Activated B cell treated with CpG ODN at 0.5 μM for 24 hours (primary cell): ENCODE measurements at regions not wholly inside any gene's neighbourhood (a gene's known extent, or its start where the extent isn't known, plus 50 kb on each side); places are given as distances from the start of the nearest gene placed in this dataset.

Experiments used
- ATAC-seq: fragments of 200-7000 bp; cut with Tn5 transposase; one replicate; pipeline ENCODE4 v1.10.0; 2021; ENCODE audit warnings: low read depth, mild to moderate bottlenecking, moderate library complexity
- CTCF ChIA-PET: fragments of 350-600 bp; sonication (Branson Sonifier 250); formaldehyde crosslinking; loops from one replicate; lab custom pipeline; 2021; ENCODE audit warnings: antibody characterized with exemption; lab: Charles Lee
- POLR2A ChIA-PET: fragments of 350-600 bp; sonication (Branson Sonifier 250); formaldehyde crosslinking; loops from one replicate; lab custom pipeline; 2021; ENCODE audit warnings: antibody characterized with exemption; lab: Charles Lee
- DNase-seq: peaks from one replicate; pipeline ENCODE4 v3.0.0; 2022
- H3K27ac Mint-ChIP-seq: one replicate; pipeline ENCODE4 v1.8.0; 2020; ENCODE audit warnings: mixed read lengths
- H3K27me3 Mint-ChIP-seq: one replicate; pipeline ENCODE4 v1.8.0; 2021; ENCODE audit warnings: mixed read lengths
- H3K36me3 Mint-ChIP-seq: one replicate; pipeline ENCODE4 v1.8.0; 2021; ENCODE audit warnings: low read depth, mixed read lengths
- H3K4me1 Mint-ChIP-seq: one replicate; pipeline ENCODE4 v1.8.0; 2021; ENCODE audit warnings: mixed read lengths
- H3K4me3 Mint-ChIP-seq: one replicate; pipeline ENCODE4 v1.8.0; 2020; ENCODE audit warnings: mild to moderate bottlenecking, mixed read lengths
- H3K9me3 Mint-ChIP-seq: one replicate; pipeline ENCODE4 v1.8.0; 2020; ENCODE audit warnings: mixed read lengths
- CTCF ChIP-seq: fragments of 200-600 bp; IDR thresholded peaks from one replicate; pipeline ENCODE4 v1.8.0; 2022; ENCODE audit warnings: antibody characterized with exemption, mild to moderate bottlenecking
- intact Hi-C: fragments of 100-400 bp; cut with micrococcal nuclease; formaldehyde crosslinking; loops from one replicate; pipeline ENCODE4 v1.15.1; 2024

DNA sequence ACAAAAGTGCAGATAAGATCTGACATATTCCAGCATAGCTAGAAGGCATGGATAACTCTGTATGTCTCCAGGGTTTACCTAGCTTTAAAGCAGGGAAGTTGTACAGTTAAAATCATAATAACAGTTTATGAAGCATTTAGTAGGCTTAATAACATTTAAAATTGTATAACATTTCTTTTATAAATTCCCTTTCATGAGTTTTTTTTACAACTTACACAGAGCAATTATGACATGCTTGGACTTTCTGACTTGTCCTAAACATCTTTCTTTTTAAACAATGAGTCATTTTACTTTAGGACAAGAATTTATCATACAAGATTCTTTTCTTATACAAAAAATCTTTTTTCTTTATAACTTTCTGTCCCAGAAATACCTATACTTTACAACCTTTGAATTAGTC is 408.5 kb upstream of the NEGR1 start:
- no peak for TF ChIP-seq CTCF
- no peak overlapping the region for H3K27ac Mint-ChIP-seq
- H3K4me3 Mint-ChIP-seq: no peak overlapping the region
- H3K9me3 Mint-ChIP-seq: peaks cover 8% of the 10 kb centered on the region
- intact Hi-C loops: no loop called here
- ChIA-PET CTCF (no interaction called here), POLR2A (no interaction called here)
- no peaks in the 10 kb centered on the region for H3K27me3 Mint-ChIP-seq
- ATAC-seq: no peak
- no peaks in the 10 kb centered on the region for H3K4me1 Mint-ChIP-seq
- no peaks in the 10 kb centered on the region for H3K36me3 Mint-ChIP-seq
- DNase-seq: no peak

- Mint-ChIP-seq H3K36me3 (no peaks in the 10 kb centered on the region), H3K27me3 (no peaks in the 10 kb centered on the region), H3K4me1 (no peaks in the 10 kb centered on the region), H3K27ac (no peak overlapping the region), H3K9me3 (peaks cover 2% of the 10 kb centered on the region), H3K4me3 (no peak overlapping the region)
- DNase-seq (no peak), ATAC-seq (no peak)
- ChIA-PET POLR2A (no interaction called here), CTCF (no interaction called here)
- intact Hi-C loops: no loop called here
- no peak for TF ChIP-seq CTCF
Measured at GRCh38 chr1:72678683-72679082, 396.3 kb upstream of the NEGR1 start.

DNA sequence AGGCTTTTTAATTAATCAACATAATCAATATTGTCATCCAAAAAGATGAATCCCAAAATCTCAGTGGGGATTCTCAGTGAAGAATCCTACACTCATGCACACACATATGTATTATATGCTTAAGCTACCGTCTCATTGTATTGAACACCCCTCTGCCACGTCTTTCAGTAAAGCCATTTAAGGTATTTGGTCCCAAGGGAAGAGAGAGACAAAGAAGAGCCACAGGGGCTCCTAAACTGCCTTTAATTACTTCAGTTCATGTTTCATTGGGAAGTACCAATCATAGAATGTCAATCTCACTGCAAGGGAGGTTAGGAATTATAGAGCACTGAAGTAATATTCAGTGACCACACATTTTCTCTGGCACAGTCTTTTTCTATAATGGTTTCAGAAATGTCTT is 388.6 kb upstream of the NEGR1 start:
- ChIA-PET POLR2A (no interaction called here), CTCF (no interaction called here)
- Mint-ChIP-seq H3K4me3 (no peak overlapping the region), H3K36me3 (no peaks in the 10 kb centered on the region), H3K27me3 (no peaks in the 10 kb centered on the region), H3K27ac (no peak overlapping the region), H3K9me3 (no peaks in the 10 kb centered on the region), H3K4me1 (no peaks in the 10 kb centered on the region)
- intact Hi-C loops: no loop called here
- ATAC-seq (no peak), DNase-seq (no peak)
- no peak for TF ChIP-seq CTCF

- DNase-seq (no peak), ATAC-seq (no peak)
- Mint-ChIP-seq H3K27me3 (no peaks in the 10 kb centered on the region), H3K36me3 (no peaks in the 10 kb centered on the region), H3K9me3 (no peaks in the 10 kb centered on the region), H3K4me3 (no peak overlapping the region), H3K27ac (no peak overlapping the region), H3K4me1 (no peaks in the 10 kb centered on the region)
- CTCF ChIA-PET: no interaction called here
- TF ChIP-seq CTCF: no peak
- intact Hi-C loops: no loop called here
- POLR2A ChIA-PET: no interaction called here
Measured at GRCh38 chr1:72662918-72663317, 380.6 kb upstream of the NEGR1 start.

DNA sequence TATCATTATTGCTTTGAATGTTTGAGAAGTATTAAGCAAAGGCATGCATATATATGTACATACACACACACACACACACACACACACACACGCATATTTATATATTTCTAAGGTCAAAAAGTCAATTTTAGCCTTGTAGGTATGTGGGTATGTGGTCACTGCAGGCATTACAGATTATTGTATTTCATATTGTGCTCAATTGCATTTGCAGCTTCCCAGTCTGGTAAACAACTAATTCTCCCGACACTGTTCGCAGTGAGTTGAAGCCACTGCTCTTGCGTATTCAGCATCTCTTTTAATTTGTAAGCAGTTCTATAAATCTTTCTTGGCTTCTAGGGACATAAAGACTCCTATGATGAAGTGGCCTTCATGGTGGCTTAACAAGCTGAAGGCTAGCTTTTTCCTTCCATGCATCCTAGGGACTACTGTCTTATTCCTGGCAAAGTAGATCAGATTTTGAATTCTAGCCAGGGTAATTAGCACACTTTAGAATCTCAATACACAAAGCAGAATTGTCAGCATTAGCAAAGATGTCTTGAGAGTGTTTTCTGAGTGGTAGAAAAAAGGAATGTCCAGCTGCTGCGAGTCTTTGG is 368.6 kb upstream of the NEGR1 start:
- Mint-ChIP-seq H3K9me3 (peaks cover 5% of the 10 kb centered on the region), H3K27ac (no peak overlapping the region), H3K36me3 (no peaks in the 10 kb centered on the region), H3K27me3 (no peaks in the 10 kb centered on the region), H3K4me3 (no peak overlapping the region), H3K4me1 (no peaks in the 10 kb centered on the region)
- TF ChIP-seq CTCF: no peak
- no peak for ATAC-seq
- DNase-seq: no peak
- ChIA-PET CTCF (no interaction called here), POLR2A (no interaction called here)
- intact Hi-C loops: no loop called here
